ENCODE measurements at regions not wholly inside any gene's neighbourhood (a gene's known extent, or its start where the extent isn't known, plus 50 kb on each side); places are given as distances from the start of the nearest gene placed in this dataset.

DNA sequence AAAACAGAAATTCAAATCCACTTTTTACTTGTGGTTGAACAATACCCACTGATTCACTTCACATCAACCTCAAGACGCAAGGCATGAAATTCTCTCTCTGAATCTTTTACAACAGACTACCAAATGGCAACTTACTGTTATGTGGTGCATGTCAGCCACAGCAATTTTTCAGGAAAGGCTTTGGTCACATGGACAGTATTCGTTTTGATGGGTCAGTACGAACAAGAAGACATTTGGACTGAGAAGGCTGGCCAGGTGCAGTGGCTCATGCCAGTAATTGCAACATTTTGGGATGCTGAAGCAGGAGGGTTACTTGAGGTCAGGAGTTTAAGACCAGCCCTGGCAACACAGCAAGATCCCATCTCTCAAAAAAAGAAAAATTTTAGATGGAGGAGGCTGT lies 144.0 kb downstream of the SEC23A start:
- no peak for DNase-seq (ENCODE audit: extremely low read depth, insufficient read length)
- TF ChIP-seq, protein P1, sequence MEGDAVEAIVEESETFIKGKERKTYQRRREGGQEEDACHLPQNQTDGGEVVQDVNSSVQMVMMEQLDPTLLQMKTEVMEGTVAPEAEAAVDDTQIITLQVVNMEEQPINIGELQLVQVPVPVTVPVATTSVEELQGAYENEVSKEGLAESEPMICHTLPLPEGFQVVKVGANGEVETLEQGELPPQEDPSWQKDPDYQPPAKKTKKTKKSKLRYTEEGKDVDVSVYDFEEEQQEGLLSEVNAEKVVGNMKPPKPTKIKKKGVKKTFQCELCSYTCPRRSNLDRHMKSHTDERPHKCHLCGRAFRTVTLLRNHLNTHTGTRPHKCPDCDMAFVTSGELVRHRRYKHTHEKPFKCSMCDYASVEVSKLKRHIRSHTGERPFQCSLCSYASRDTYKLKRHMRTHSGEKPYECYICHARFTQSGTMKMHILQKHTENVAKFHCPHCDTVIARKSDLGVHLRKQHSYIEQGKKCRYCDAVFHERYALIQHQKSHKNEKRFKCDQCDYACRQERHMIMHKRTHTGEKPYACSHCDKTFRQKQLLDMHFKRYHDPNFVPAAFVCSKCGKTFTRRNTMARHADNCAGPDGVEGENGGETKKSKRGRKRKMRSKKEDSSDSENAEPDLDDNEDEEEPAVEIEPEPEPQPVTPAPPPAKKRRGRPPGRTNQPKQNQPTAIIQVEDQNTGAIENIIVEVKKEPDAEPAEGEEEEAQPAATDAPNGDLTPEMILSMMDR (IDR thresholded peaks at IDR 0.05; ENCODE audit: insufficient read depth, low read length, poor library complexity, severe bottlenecking), result no peak
- no peak overlapping the region for H3K4me3 ChIP-seq (replicated peaks; ENCODE audit: low read depth, low read length)
- no peaks in the 10 kb centered on the region for H3K36me3 ChIP-seq (ENCODE audit: control insufficient read depth, insufficient read depth, low read length)
- no peaks in the 10 kb centered on the region for H3K27me3 ChIP-seq (replicated peaks; ENCODE audit: control insufficient read depth, insufficient read depth, low read length)

- TF ChIP-seq, protein P1 (IDR thresholded peaks at IDR 0.05; ENCODE audit: insufficient read depth, low read length, poor library complexity, severe bottlenecking), result no peak
- Histone ChIP-seq H3K4me3 (replicated peaks; ENCODE audit: low read depth, low read length) (no peak overlapping the region), H3K27me3 (replicated peaks; ENCODE audit: control insufficient read depth, insufficient read depth, low read length) (no peaks in the 10 kb centered on the region), H3K36me3 (ENCODE audit: control insufficient read depth, insufficient read depth, low read length) (no peaks in the 10 kb centered on the region)
- DNase-seq (ENCODE audit: extremely low read depth, insufficient read length), result no peak
These were observed 144.4 kb downstream of the SEC23A start for GRCh38 chr14:38958589-38958988.

- Histone ChIP-seq H3K27me3 (replicated peaks; ENCODE audit: control insufficient read depth, insufficient read depth, low read length) (no peaks in the 10 kb centered on the region), H3K36me3 (ENCODE audit: control insufficient read depth, insufficient read depth, low read length) (no peaks in the 10 kb centered on the region), H3K4me3 (replicated peaks; ENCODE audit: low read depth, low read length) (no peak overlapping the region)
- TF ChIP-seq, protein P1 (IDR thresholded peaks at IDR 0.05; ENCODE audit: insufficient read depth, low read length, poor library complexity, severe bottlenecking), result no peak
- DNase-seq (ENCODE audit: extremely low read depth, insufficient read length), result no peak
These were observed 151.6 kb downstream of the SEC23A start for GRCh38 chr14:38951451-38951850.

GRCh38 chr14:38950676-38951075 lies 152.4 kb downstream of the SEC23A start:
- TF ChIP-seq, protein P1 (IDR thresholded peaks at IDR 0.05; ENCODE audit: insufficient read depth, low read length, poor library complexity, severe bottlenecking), result no peak
- H3K27me3 ChIP-seq (replicated peaks; ENCODE audit: control insufficient read depth, insufficient read depth, low read length), result no peaks in the 10 kb centered on the region
- no peaks in the 10 kb centered on the region for H3K36me3 ChIP-seq (ENCODE audit: control insufficient read depth, insufficient read depth, low read length)
- DNase-seq (ENCODE audit: extremely low read depth, insufficient read length), result no peak
- H3K4me3 ChIP-seq (replicated peaks; ENCODE audit: low read depth, low read length), result no peak overlapping the region

GRCh38 chr14:38948576-38948975 lies 154.5 kb downstream of the SEC23A start:
- Histone ChIP-seq H3K36me3 (ENCODE audit: control insufficient read depth, insufficient read depth, low read length) (no peaks in the 10 kb centered on the region), H3K4me3 (replicated peaks; ENCODE audit: low read depth, low read length) (no peak overlapping the region), H3K27me3 (replicated peaks; ENCODE audit: control insufficient read depth, insufficient read depth, low read length) (no peaks in the 10 kb centered on the region)
- TF ChIP-seq, protein P1 (IDR thresholded peaks at IDR 0.05; ENCODE audit: insufficient read depth, low read length, poor library complexity, severe bottlenecking), result no peak
- DNase-seq (ENCODE audit: extremely low read depth, insufficient read length), result no peak

- DNase-seq (ENCODE audit: extremely low read depth, insufficient read length), result no peak
- Histone ChIP-seq H3K27me3 (replicated peaks; ENCODE audit: control insufficient read depth, insufficient read depth, low read length) (no peaks in the 10 kb centered on the region), H3K4me3 (replicated peaks; ENCODE audit: low read depth, low read length) (no peak overlapping the region), H3K36me3 (ENCODE audit: control insufficient read depth, insufficient read depth, low read length) (no peaks in the 10 kb centered on the region)
- TF ChIP-seq, protein P1 (IDR thresholded peaks at IDR 0.05; ENCODE audit: insufficient read depth, low read length, poor library complexity, severe bottlenecking), result no peak
These were observed 154.9 kb downstream of the SEC23A start for GRCh38 chr14:38948171-38948570.

All from GM06990 (cell line).